Stimulated activated CD4-positive, alpha-beta T cell treated with anti-CD3 and anti-CD28 coated beads, Interleukin-15, amount 100 ng/mL, for 24 hours (primary cell): ENCODE measurements at regions not wholly inside any gene's neighbourhood (a gene's known extent, or its start where the extent isn't known, plus 50 kb on each side); places are given as distances from the start of the nearest gene placed in this dataset.
"Not testable (repeated sequence)": the region's sequence is repeated elsewhere in the genome, so short reads cannot be mapped to it uniquely, and the experiment has no call there.

ENCODE experiments used
- DNase-seq: peaks from one replicate; pipeline ENCODE4 v3.0.0-alpha.2; 2020

- no peak for DNase-seq
These were observed 116.1 kb upstream of the IRX4 start for GRCh38 chr5:1998716-1999317.

GRCh38 chr5:1998348-1998669 lies 115.6 kb upstream of the IRX4 start:
- no peak for DNase-seq

GRCh38 chr5:1997640-1998347 lies 115.1 kb upstream of the IRX4 start:
- no peak for DNase-seq

GRCh38 chr5:1995491-1995890 lies 112.8 kb upstream of the IRX4 start:
- no peak for DNase-seq

GRCh38 chr5:1987471-1987870 lies 104.7 kb upstream of the IRX4 start:
- DNase-seq: no peak

GRCh38 chr5:1985781-1986180 lies 103.1 kb upstream of the IRX4 start:
- no peak for DNase-seq

- DNase-seq: no peak
These were observed 101.4 kb upstream of the IRX4 start for GRCh38 chr5:1983919-1984695.

GRCh38 chr5:1983401-1983800 lies 100.7 kb upstream of the IRX4 start:
- DNase-seq: no peak

- DNase-seq: not testable (repeated sequence)
These were observed 99.8 kb upstream of the IRX4 start for GRCh38 chr5:1982561-1982960.

- no peak for DNase-seq
These were observed 93.4 kb upstream of the IRX4 start for GRCh38 chr5:1975898-1976765.

GRCh38 chr5:1975406-1975715 lies 92.6 kb upstream of the IRX4 start:
- DNase-seq: no peak

GRCh38 chr5:1974501-1975405 lies 92.0 kb upstream of the IRX4 start:
- DNase-seq: no peak

- DNase-seq: no peak
These were observed 91.4 kb upstream of the IRX4 start for GRCh38 chr5:1974081-1974480.

- no peak for DNase-seq
These were observed 90.8 kb upstream of the IRX4 start for GRCh38 chr5:1973391-1974013.

- DNase-seq: no peak
These were observed 89.2 kb upstream of the IRX4 start for GRCh38 chr5:1971944-1972343.

GRCh38 chr5:1967736-1968135 lies 85.0 kb upstream of the IRX4 start:
- no peak for DNase-seq

GRCh38 chr5:1966461-1966860 lies 83.7 kb upstream of the IRX4 start:
- no peak for DNase-seq

GRCh38 chr5:1965925-1966324 lies 83.2 kb upstream of the IRX4 start:
- DNase-seq: no peak

- no peak for DNase-seq
These were observed 81.3 kb upstream of the IRX4 start for GRCh38 chr5:1963941-1964451.

- DNase-seq: no peak
These were observed 80.6 kb upstream of the IRX4 start for GRCh38 chr5:1963358-1963757.

GRCh38 chr5:1962619-1963355 lies 80.1 kb upstream of the IRX4 start:
- DNase-seq: no peak
